Mucosa of descending colon (tissue), 3 donors: ENCODE measurements at regions not wholly inside any gene's neighbourhood (a gene's known extent, or its start where the extent isn't known, plus 50 kb on each side); places are given as distances from the start of the nearest gene placed in this dataset.

ENCODE experiments used
- ATAC-seq: fragments of 200-7000 bp; cut with Tn5 transposase; one replicate; pipeline ENCODE4 v1.9.1; 2020; ENCODE audit warnings: mild to moderate bottlenecking, moderate library complexity
- DNase-seq, 3 donors: peaks; one replicate each; pipeline ENCODE4 v3.0.0-alpha.2; 2020
- H3K36me3 ChIP-seq: fragments of 200-600 bp; one replicate; pipeline ENCODE4 v1.8.0; 2021; ENCODE audit warnings: low read depth, mild to moderate bottlenecking
- H3K4me1 ChIP-seq: fragments of 200-600 bp; one replicate; pipeline ENCODE4 v1.8.0; 2021; ENCODE audit warnings: low read depth, mild to moderate bottlenecking
- H3K4me3 ChIP-seq: fragments of 200-600 bp; one replicate; pipeline ENCODE4 v1.8.0; 2021; ENCODE audit warnings: mild to moderate bottlenecking
- H3K9me3 ChIP-seq: fragments of 200-600 bp; one replicate; pipeline ENCODE4 v1.8.0; 2021; ENCODE audit warnings: mild to moderate bottlenecking
- CTCF ChIP-seq: fragments of 200-600 bp; IDR thresholded peaks from one replicate; pipeline ENCODE4 v1.8.0; 2022; ENCODE audit warnings: antibody characterized with exemption, mild to moderate bottlenecking
- intact Hi-C, 2 donors: fragments of 100-400 bp; cut with DNase I in 1 of 2; cut with micrococcal nuclease in 1 of 2; formaldehyde crosslinking; loops; one replicate each; pipeline versions ENCODE4 v1.11.0 to v1.11.1; 2022; cut with DNase I, micrococcal nuclease
- donor health status: DM: no; HTN: no; CAD: no; lungs with moderate emphysema.
- donor health status: DM: no; HTN: no; CAD: no.
- donor health status: DM: no; HTN: yes; CAD: no.

- H3K36me3 ChIP-seq: no peaks in the 10 kb centered on the region
- DNase-seq: no peak
- no peaks in the 10 kb centered on the region for H3K4me1 ChIP-seq
- no peaks in the 10 kb centered on the region for H3K9me3 ChIP-seq
- no peak for ATAC-seq
- TF ChIP-seq CTCF: no peak
- H3K4me3 ChIP-seq: no peak overlapping the region
- intact Hi-C loops: no loop called here
These were observed 787.9 kb upstream of the GALNTL6 start for GRCh38 chr4:171025343-171025742.

GRCh38 chr4:171024720-171025303 lies 788.4 kb upstream of the GALNTL6 start:
- Histone ChIP-seq H3K4me3 (no peak overlapping the region), H3K9me3 (no peaks in the 10 kb centered on the region), H3K4me1 (no peaks in the 10 kb centered on the region), H3K36me3 (no peaks in the 10 kb centered on the region)
- intact Hi-C loops: no loop called here
- no peak for TF ChIP-seq CTCF
- no peak for ATAC-seq
- DNase-seq: no peak

GRCh38 chr4:171022824-171023230 lies 790.4 kb upstream of the GALNTL6 start:
- intact Hi-C loops: no loop called here
- DNase-seq (no peak), ATAC-seq (no peak)
- no peaks in the 10 kb centered on the region for H3K4me1 ChIP-seq
- H3K4me3 ChIP-seq: no peak overlapping the region
- H3K9me3 ChIP-seq: no peaks in the 10 kb centered on the region
- TF ChIP-seq CTCF: no peak
- no peaks in the 10 kb centered on the region for H3K36me3 ChIP-seq

- H3K9me3 ChIP-seq: no peaks in the 10 kb centered on the region
- H3K4me1 ChIP-seq: no peaks in the 10 kb centered on the region
- intact Hi-C loops: no loop called here
- no peak overlapping the region for H3K4me3 ChIP-seq
- no peak for ATAC-seq
- no peak for DNase-seq
- TF ChIP-seq CTCF: no peak
- H3K36me3 ChIP-seq: no peaks in the 10 kb centered on the region
These were observed 795.6 kb upstream of the GALNTL6 start for GRCh38 chr4:171017593-171017992.

GRCh38 chr4:171016145-171016544 lies 797.1 kb upstream of the GALNTL6 start:
- Histone ChIP-seq H3K9me3 (peaks cover 4% of the 10 kb centered on the region), H3K4me1 (no peaks in the 10 kb centered on the region), H3K4me3 (no peak overlapping the region), H3K36me3 (no peaks in the 10 kb centered on the region)
- intact Hi-C loops: no loop called here
- ATAC-seq (no peak), DNase-seq (no peak)
- no peak for TF ChIP-seq CTCF

- DNase-seq (no peak), ATAC-seq (no peak)
- intact Hi-C loops: no loop called here
- H3K36me3 ChIP-seq: no peaks in the 10 kb centered on the region
- no peak for TF ChIP-seq CTCF
- H3K4me3 ChIP-seq: no peak overlapping the region
- H3K4me1 ChIP-seq: no peaks in the 10 kb centered on the region
- H3K9me3 ChIP-seq: peaks cover 4% of the 10 kb centered on the region
These were observed 797.8 kb upstream of the GALNTL6 start for GRCh38 chr4:171015441-171015840.
